HFFc6 (cell line): ENCODE measurements at regions not wholly inside any gene's neighbourhood (a gene's known extent, or its start where the extent isn't known, plus 50 kb on each side); places are given as distances from the start of the nearest gene placed in this dataset.

Experiments
- DNase-seq: peaks from one replicate; pipeline ENCODE4 v3.0.0-alpha.2; 2018
- H3K27ac Mint-ChIP-seq: 2 replicates; pipeline ENCODE4 v1.8.0; 2020; ENCODE audit warnings: mild to moderate bottlenecking, mixed read lengths
- H3K27me3 Mint-ChIP-seq: 2 replicates; pipeline ENCODE4 v1.8.0; 2021; ENCODE audit warnings: mild to moderate bottlenecking, moderate library complexity, mixed read lengths; ENCODE audit not compliant: insufficient read depth
- H3K36me3 Mint-ChIP-seq: 2 replicates; pipeline ENCODE4 v1.8.0; 2021; ENCODE audit warnings: low read depth, mixed read lengths
- H3K4me1 Mint-ChIP-seq: 2 replicates; pipeline ENCODE4 v1.8.0; 2020; ENCODE audit warnings: low read depth, mixed read lengths
- H3K4me3 Mint-ChIP-seq: 2 replicates; pipeline ENCODE4 v1.8.0; 2020; ENCODE audit warnings: mild to moderate bottlenecking, moderate library complexity, mixed read lengths
- H3K9me3 Mint-ChIP-seq: 2 replicates; pipeline ENCODE4 v1.8.0; 2020; ENCODE audit warnings: mild to moderate bottlenecking, mixed read lengths
- CTCF ChIP-seq: fragments of 200-600 bp; sonication (generic); IDR thresholded peaks from 2 replicates; pipeline ENCODE4 v1.5.0; 2021; ENCODE audit warnings: antibody characterized with exemption, mild to moderate bottlenecking

- H3K27ac Mint-ChIP-seq, result peak overlapping the region; percentile 97
- peak overlapping the region; percentile 61 for H3K4me3 Mint-ChIP-seq
- H3K9me3 Mint-ChIP-seq, result peaks cover 3% of the 10 kb centered on the region; the same call in 1 of the 2 replicates
- peaks cover 12% of the 10 kb centered on the region; the same call in 1 of the 2 replicates for H3K36me3 Mint-ChIP-seq
- TF ChIP-seq CTCF, result peak; percentile 85
- H3K27me3 Mint-ChIP-seq, result no peaks in the 10 kb centered on the region; the same call in 1 of the 2 replicates
- peaks cover 69% of the 10 kb centered on the region for H3K4me1 Mint-ChIP-seq
- DNase-seq, result peak; percentile 38
These were observed 195.2 kb downstream of the MAP2K6 start for GRCh38 chr17:69609473-69610305.

DNA sequence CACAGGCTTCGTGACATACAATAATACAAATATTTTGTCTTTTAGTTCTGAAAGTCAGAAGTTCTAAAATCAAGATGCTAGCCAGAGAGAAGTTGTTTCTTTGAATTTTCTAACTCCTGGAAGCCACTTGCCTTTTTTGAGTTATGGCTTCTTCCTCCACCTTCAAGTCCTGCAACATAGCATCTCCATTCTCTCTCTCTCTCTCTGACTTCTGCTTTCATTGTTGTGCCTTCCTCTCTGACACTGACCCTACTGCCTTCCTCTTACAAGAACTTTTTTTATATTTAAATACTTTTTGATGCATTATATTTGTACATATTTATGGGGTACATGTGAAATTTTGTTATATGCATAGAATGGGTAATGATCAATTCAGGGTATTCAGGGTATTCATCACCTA lies 205.9 kb downstream of the MAP2K6 start:
- no peak overlapping the region for H3K27ac Mint-ChIP-seq
- no peaks in the 10 kb centered on the region for H3K4me1 Mint-ChIP-seq
- peaks cover 5% of the 10 kb centered on the region for H3K27me3 Mint-ChIP-seq
- TF ChIP-seq CTCF, result no peak
- peaks cover 16% of the 10 kb centered on the region; the same call in 1 of the 2 replicates for H3K9me3 Mint-ChIP-seq
- H3K4me3 Mint-ChIP-seq, result no peak overlapping the region
- DNase-seq, result no peak
- no peaks in the 10 kb centered on the region for H3K36me3 Mint-ChIP-seq

- Mint-ChIP-seq H3K4me3 (no peak overlapping the region), H3K4me1 (no peaks in the 10 kb centered on the region), H3K27me3 (peaks cover 5% of the 10 kb centered on the region), H3K27ac (no peak overlapping the region), H3K9me3 (0 out of 2 replicates have a peak, but pooled peaks cover 5% of the 10 kb centered on the region), H3K36me3 (no peaks in the 10 kb centered on the region)
- no peak for TF ChIP-seq CTCF
- no peak for DNase-seq
These were observed 211.0 kb downstream of the MAP2K6 start for GRCh38 chr17:69625474-69625873.

GRCh38 chr17:69630056-69630635 lies 215.6 kb downstream of the MAP2K6 start:
- Mint-ChIP-seq H3K27me3 (no peaks in the 10 kb centered on the region), H3K27ac (no peak overlapping the region)

GRCh38 chr17:69634844-69635243 lies 220.3 kb downstream of the MAP2K6 start:
- Mint-ChIP-seq H3K36me3 (0 out of 2 replicates have a peak, but pooled peaks cover 7% of the 10 kb centered on the region), H3K27ac (no peak overlapping the region), H3K4me1 (peaks cover 35% of the 10 kb centered on the region), H3K4me3 (no peak overlapping the region), H3K9me3 (peaks cover 3% of the 10 kb centered on the region; the same call in 1 of the 2 replicates), H3K27me3 (no peaks in the 10 kb centered on the region; the same call in 1 of the 2 replicates)
- no peak for DNase-seq
- TF ChIP-seq CTCF, result no peak

More at GRCh38 chr17:69630056-69630635, 215.6 kb downstream of the MAP2K6 start:
- Mint-ChIP-seq H3K4me3 (no peak overlapping the region), H3K36me3 (0 out of 2 replicates have a peak, but pooled peaks cover 7% of the 10 kb centered on the region), H3K9me3 (peaks cover 3% of the 10 kb centered on the region; the same call in 1 of the 2 replicates), H3K4me1 (no peaks in the 10 kb centered on the region)
- DNase-seq, result no peak
- TF ChIP-seq CTCF, result no peak
